HG03439 (cell line): ENCODE measurements at regions not wholly inside any gene's neighbourhood (a gene's known extent, or its start where the extent isn't known, plus 50 kb on each side); places are given as distances from the start of the nearest gene placed in this dataset.

Experiments used
- ATAC-seq: cut with Tn5 transposase; IDR thresholded peaks from one replicate; pipeline ENCODE4 v1.9.1; 2021; ENCODE audit warnings: mild to moderate bottlenecking, moderate library complexity; ENCODE audit not compliant: unreplicated experiment

DNA sequence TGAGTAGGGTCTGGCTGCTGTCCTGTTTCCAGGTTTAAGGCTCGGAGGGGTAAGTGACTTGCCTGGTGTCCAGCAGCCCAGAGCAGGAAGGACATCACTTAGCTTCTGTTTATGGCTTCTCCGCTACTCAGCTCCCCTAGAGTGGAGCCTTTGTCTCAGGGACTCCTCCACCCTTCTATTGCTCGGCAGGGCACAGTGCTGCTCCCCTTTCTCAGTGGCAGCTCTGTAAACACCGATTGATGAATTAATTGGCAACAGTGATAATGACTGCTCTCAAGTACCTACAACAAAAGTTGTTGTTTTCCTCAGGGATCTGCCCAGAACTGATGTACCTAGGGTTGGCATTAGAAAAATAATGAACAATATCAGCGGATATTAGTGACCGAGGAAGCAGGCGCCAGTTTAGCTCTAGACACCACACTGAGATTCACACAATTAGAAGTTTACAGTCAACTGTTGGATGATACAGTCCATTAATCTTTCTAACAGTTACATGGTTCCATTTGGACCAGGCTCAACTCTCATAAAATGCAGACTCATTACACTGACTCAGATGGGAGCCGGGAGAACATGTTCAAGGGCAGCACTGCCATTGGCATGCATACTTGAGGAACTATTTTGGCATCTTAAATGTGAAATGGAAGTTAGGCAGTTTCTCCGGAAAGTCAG is 265.7 kb downstream of the MTX2 start:
- ATAC-seq, result no peak

DNA sequence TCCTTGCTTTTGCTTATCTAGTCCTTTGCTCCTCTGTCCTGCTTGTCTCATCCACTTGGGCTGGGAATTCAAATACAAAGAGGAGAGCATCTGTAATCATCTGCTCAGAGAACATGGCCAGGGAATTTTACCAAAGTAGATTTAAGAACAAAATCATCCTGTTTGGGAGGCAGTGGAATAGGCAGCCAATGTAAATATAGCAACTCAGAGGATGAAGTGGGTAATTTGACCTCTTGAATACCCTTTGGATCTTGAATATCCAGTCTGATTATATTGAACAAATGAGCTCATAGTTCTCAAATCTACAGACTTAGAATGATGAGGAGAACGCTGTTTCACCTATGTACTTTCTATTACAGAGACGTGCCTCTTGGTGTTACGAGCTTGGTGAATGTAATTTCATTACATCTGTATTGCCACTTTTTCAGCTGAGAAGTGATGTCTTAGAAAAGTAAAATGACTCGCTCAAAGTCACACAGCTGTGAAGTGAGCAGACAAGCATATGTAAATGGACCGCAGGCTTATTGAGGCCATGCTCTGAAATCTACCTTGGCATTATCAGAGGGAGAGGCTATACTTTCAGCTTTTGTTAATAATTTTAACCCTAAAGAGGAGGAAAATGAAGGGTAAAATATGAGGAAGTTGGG is 266.3 kb downstream of the MTX2 start:
- no peak for ATAC-seq

- no peak for ATAC-seq
These were observed 267.3 kb downstream of the MTX2 start for GRCh38 chr2:176536439-176537133.

DNA sequence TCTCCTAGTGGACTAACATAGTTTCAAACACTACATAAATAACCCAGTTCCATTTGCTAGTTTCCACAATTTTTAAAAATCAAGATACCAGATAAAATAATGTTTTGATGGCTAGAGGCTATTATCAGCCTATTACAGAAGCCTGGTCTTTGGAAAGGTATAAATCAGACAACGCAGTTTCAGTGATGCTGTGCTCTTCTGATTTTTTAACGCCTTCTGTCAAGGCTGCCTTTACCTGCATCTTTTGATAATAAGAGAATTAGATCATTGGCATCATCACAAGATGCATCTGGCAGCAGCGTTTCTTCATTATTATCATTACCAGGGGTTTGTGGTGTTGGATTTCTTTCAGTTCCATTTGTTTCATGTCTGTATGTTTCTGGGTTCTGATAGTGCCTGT is 268.7 kb downstream of the MTX2 start:
- no peak for ATAC-seq

DNA sequence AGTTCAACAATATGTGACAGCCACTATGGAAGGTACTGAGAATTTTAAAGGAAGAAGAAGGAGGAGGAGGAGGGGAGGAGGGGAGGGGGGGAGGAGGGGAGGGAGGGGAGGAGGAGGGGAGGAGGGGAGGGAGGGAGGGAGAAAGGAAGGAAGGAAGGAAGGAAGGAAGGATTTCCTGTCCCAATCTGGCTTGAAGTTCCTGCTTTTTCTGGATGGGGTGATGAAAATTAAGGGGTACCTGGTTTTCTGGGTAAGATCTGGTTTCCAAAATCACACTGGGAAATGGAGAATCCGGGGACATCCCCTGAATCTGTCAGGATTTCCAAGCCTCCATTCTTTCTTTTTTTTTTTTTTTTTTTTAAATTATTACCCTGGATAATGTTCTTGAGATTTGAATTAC is 271.8 kb downstream of the MTX2 start:
- ATAC-seq, result no peak

GRCh38 chr2:176542476-176542875 is 273.2 kb downstream of the MTX2 start:
- ATAC-seq, result no peak

- ATAC-seq, result no peak
These were observed 275.3 kb downstream of the MTX2 start for GRCh38 chr2:176544557-176544956.

DNA sequence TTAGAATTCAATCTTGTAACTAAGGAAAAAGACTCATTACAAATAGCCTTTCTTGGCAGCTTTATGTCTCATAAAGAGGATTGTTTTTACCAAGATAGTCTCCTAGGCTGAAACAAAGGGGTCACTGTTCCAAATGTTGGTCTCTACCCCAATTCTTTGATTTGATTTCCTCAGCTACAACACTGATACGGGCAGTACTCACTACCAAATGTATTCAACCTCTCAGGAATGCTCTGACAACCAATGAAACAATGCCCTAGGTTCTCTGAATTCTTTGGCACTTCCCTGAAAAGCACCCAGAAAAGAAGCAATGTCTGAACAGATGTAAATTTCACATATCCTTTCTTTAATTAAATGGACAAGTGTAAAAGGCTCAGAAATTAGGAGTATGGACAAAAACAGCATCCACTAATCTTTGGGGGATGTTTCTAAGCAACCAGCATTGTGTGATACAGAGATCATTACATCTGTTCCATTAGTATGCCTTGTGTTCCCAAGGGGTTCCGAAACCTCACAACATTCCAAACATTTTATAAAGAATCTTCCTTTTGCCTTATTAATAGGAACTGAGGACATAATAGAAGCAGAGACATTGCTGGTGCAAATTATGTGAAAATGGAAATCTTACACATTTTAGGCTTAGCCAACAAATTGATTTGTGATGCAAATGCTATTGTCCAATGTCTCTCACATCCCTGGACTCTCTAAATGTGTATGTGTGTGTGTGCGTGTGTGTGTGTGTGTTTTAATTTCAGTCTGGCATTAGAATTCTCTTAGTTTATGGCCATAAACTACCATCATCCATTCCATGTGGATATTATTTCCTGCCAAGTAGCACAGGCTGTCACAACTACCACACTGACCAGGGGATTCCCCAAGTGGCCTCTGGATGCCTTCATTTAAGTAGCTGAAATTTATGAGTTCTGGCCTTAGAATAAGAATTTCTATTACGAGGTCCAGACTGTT is 276.0 kb downstream of the MTX2 start:
- no peak for ATAC-seq

DNA sequence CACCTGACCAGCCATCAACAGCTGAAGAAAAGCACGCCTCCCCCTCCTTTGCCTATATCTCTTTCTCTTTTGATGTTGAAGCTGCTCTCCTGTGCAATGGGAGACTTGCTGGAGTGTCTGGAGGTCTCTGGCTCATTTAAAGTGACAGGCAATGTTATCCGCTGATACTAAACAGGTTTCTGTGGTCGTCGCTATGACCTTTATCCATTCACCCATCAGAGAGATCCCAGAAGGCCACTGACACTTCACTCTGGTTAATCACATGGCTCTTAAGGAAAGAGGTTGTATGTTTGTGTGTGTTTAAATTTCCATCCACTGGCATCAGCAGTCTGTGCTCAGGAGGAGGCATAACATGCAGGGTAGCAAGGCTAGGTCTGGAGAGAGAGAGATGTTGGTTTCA is 277.3 kb downstream of the MTX2 start:
- no peak for ATAC-seq

- no peak for ATAC-seq
These were observed 283.4 kb downstream of the MTX2 start for GRCh38 chr2:176552501-176553135.

DNA sequence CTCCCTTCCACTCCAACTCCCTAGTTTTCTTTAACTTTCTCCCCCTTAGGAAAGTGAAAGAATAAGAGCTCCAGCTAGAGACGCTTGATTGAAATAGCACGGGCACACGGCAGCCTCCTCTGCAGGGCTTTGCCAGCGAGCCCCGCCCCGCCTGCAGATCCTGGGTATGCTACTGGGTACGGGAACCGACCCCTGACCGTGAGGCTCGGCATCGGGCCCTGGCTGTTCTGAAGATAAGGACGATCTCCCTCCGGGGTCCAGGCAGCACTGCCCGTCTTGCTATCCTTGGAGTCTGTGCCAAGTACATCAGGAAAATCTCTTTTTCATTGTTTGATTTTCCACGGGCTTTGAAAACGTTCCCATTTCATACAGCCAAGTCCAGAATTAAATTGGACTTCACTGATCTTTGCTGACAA is 284.5 kb downstream of the MTX2 start:
- no peak for ATAC-seq

- no peak for ATAC-seq
These were observed 285.1 kb downstream of the MTX2 start for GRCh38 chr2:176554101-176555048.

DNA sequence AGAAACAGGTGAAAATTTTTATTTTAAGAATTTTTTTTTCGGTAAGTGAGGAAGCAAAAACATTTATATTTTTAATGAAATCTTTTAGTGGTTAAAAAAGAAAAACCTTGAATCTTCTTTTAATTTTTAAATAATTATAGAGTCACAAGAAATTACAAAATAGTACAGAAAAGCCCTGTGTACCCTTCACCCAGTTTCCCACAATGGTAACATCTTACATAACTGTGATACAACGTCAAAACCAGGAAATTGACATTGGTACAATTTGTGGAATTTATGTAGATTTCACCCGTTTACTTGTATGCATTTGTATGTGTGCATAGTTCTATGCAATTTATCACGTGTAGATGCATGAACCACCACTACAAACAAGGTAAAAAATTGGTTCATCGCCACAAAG is 285.9 kb downstream of the MTX2 start:
- ATAC-seq, result no peak

GRCh38 chr2:176555781-176556180 is 286.5 kb downstream of the MTX2 start:
- no peak for ATAC-seq

DNA sequence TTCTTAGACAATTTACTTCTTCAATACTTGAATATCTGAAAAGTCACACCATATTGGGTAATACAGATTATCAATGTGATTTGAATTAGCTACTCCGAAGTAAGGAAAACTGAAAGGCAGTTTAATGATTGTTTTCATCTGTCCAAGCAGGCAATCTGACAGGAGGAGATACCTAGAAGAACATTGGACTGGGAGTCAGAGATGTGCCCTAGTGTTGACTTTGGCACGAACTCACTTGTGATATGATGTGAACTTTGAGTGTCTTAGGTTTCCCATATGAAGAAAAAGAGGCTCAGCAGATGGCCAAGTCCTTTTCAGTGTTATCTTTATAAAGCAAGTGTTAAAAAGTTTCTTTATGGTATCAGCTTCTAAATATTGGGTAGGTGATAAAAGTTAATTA is 287.1 kb downstream of the MTX2 start:
- no peak for ATAC-seq

GRCh38 chr2:176557821-176558220 is 288.6 kb downstream of the MTX2 start:
- ATAC-seq, result no peak

GRCh38 chr2:176558574-176559140 is 289.4 kb downstream of the MTX2 start:
- no peak for ATAC-seq

DNA sequence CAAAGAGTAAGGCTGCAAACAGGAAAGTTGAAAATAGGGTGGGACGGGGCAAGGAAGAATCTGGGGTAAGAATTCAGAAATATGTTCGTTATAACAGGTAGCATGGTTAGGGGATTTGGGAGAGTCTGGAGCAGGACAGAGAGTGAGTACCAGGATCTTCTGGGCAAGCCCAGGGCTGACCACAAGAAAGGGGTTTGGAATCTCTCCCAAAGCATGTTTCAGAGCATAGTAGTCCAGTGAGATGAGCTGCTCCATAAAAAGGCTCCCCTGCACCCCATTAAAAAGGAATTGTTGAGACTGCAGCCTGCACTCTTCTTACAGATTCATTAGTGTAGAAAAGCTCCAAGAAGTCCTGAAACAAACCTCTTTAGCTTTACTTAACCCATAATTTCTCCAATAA is 291.1 kb downstream of the MTX2 start:
- no peak for ATAC-seq

- no peak for ATAC-seq
These were observed 292.5 kb downstream of the MTX2 start for GRCh38 chr2:176561706-176562105.
